ENCODE measurements at regions not wholly inside any gene's neighbourhood (a gene's known extent, or its start where the extent isn't known, plus 50 kb on each side); places are given as distances from the start of the nearest gene placed in this dataset.
"Not testable (repeated sequence)": the region's sequence is repeated elsewhere in the genome, so short reads cannot be mapped to it uniquely, and the experiment has no call there.

DNA sequence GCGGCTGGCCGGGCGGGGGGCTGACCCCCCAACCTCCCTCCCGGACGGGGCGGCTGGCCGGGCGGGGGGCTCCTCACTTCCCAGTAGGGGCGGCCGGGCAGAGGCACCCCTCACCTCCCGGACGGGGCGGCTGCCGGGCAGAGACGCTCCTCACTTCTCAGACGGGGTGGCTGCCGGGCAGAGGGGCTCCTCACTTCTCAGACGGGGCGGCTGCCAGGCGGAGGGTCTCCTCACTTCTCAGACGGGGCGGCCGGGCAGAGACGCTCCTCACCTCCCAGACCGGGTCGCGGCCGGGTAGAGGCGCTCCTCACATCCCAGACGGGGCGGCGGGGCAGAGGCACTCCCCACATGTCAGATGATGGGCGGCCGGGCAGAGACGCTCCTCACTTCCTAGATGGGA is 112.6 kb upstream of the FAM174B start:
- TF ChIP-seq, protein P1, sequence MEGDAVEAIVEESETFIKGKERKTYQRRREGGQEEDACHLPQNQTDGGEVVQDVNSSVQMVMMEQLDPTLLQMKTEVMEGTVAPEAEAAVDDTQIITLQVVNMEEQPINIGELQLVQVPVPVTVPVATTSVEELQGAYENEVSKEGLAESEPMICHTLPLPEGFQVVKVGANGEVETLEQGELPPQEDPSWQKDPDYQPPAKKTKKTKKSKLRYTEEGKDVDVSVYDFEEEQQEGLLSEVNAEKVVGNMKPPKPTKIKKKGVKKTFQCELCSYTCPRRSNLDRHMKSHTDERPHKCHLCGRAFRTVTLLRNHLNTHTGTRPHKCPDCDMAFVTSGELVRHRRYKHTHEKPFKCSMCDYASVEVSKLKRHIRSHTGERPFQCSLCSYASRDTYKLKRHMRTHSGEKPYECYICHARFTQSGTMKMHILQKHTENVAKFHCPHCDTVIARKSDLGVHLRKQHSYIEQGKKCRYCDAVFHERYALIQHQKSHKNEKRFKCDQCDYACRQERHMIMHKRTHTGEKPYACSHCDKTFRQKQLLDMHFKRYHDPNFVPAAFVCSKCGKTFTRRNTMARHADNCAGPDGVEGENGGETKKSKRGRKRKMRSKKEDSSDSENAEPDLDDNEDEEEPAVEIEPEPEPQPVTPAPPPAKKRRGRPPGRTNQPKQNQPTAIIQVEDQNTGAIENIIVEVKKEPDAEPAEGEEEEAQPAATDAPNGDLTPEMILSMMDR (IDR thresholded peaks at IDR 0.05; ENCODE audit: insufficient read depth, low read length, poor library complexity, severe bottlenecking) = not testable (repeated sequence)
- TF ChIP-seq EZH2phosphoT487 (conservative IDR thresholded peaks at IDR 0.05; ENCODE audit: low read length) = not testable (repeated sequence)

All from SU-DHL-6 (cell line).